ENCODE measurements at regions not wholly inside any gene's neighbourhood (a gene's known extent, or its start where the extent isn't known, plus 50 kb on each side); places are given as distances from the start of the nearest gene placed in this dataset.
"Not testable (repeated sequence)": the region's sequence is repeated elsewhere in the genome, so short reads cannot be mapped to it uniquely, and the experiment has no call there.

DNA sequence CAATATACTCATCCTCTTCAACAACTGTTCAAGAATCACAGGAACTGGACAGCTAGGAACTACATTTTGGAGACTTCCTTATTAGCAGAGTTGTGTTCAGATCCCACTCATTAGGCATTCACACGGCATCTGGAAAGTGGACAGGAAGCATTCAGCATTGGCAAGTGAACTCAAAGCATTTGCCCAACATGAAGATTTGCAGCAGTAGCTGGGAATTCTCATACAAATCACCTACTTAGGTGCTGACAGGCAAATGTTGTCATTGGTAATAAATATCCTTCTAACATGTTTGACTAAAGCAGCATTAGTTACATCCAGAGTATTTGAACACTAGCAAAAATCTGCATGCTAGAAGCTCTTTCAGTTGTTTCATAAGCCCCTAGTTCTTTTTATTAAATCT lies 350.8 kb downstream of the PTH2R start:
- no peak for DNase-seq (ENCODE audit: low spot score)
- in situ Hi-C loops (cut with MboI; ENCODE audit: low pct_unique_long_range_greater_than_20kb, low sequenced_read_pairs, unreplicated experiment) = no loop called here
- no peak for TF ChIP-seq CTCF (IDR thresholded peaks at IDR 0.05; ENCODE audit: extremely low read depth, insufficient read depth, missing control alignments)

DNA sequence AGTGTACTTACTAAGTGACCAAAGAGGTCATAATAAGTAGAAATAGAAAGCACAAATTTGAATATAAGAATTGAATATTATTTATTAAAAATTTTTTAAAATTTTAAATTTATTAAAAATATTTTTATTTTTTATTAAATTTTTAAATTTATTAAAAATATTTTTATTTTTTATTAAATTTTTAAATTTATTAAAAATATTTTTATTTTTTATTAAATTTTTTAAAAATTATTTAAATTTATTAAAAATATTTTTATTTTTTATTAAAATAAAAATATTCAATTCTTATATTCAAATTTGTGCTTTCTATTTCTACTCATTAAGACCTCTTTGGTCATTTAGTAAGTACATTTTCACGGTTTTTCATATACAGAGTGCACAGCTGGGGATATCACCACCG lies 366.5 kb downstream of the PTH2R start:
- in situ Hi-C loops (cut with MboI; ENCODE audit: low pct_unique_long_range_greater_than_20kb, low sequenced_read_pairs, unreplicated experiment); DNase-seq (ENCODE audit: low spot score): not testable (repeated sequence)

GRCh38 chr2:208781166-208781565 lies 374.6 kb downstream of the PTH2R start:
- in situ Hi-C loops (cut with MboI; ENCODE audit: low pct_unique_long_range_greater_than_20kb, low sequenced_read_pairs, unreplicated experiment) = no loop called here
- TF ChIP-seq CTCF (IDR thresholded peaks at IDR 0.05; ENCODE audit: extremely low read depth, insufficient read depth, missing control alignments) = no peak
- no peak for DNase-seq (ENCODE audit: low spot score)

GRCh38 chr2:208782097-208782496 lies 375.5 kb downstream of the PTH2R start:
- TF ChIP-seq CTCF (IDR thresholded peaks at IDR 0.05; ENCODE audit: extremely low read depth, insufficient read depth, missing control alignments) = no peak
- DNase-seq (ENCODE audit: low spot score) = no peak
- in situ Hi-C loops (cut with MboI; ENCODE audit: low pct_unique_long_range_greater_than_20kb, low sequenced_read_pairs, unreplicated experiment) = no loop called here

DNA sequence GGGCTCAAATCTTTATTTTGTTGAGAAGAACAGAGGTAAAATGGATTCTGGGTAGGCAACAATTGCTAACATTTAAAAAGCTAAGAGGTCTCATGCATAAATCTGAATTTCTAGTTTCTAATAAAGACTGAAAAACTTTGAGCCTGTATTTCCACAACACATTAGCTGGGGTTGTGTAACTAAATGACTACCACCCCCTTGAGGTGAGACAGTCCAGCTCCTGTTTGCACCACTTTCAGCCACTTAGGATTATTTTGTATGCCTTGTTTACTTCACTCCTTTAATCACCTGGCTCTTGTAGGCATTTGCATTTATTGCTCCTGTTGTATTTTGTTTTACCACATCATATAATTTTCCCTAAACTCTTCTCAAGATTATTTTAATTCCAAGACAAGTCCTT lies 376.6 kb downstream of the PTH2R start:
- peak; percentile 4 for TF ChIP-seq CTCF (IDR thresholded peaks at IDR 0.05; ENCODE audit: extremely low read depth, insufficient read depth, missing control alignments)
- in situ Hi-C loops (cut with MboI; ENCODE audit: low pct_unique_long_range_greater_than_20kb, low sequenced_read_pairs, unreplicated experiment) = no loop called here
- no peak for DNase-seq (ENCODE audit: low spot score)

GRCh38 chr2:208784774-208785173 lies 378.2 kb downstream of the PTH2R start:
- DNase-seq (ENCODE audit: low spot score); in situ Hi-C loops (cut with MboI; ENCODE audit: low pct_unique_long_range_greater_than_20kb, low sequenced_read_pairs, unreplicated experiment): not testable (repeated sequence)

- TF ChIP-seq CTCF (IDR thresholded peaks at IDR 0.05; ENCODE audit: extremely low read depth, insufficient read depth, missing control alignments) = no peak
- in situ Hi-C loops (cut with MboI; ENCODE audit: low pct_unique_long_range_greater_than_20kb, low sequenced_read_pairs, unreplicated experiment) = no loop called here
- DNase-seq (ENCODE audit: low spot score) = no peak
Measured at GRCh38 chr2:208791257-208791656, 384.7 kb downstream of the PTH2R start.

DNA sequence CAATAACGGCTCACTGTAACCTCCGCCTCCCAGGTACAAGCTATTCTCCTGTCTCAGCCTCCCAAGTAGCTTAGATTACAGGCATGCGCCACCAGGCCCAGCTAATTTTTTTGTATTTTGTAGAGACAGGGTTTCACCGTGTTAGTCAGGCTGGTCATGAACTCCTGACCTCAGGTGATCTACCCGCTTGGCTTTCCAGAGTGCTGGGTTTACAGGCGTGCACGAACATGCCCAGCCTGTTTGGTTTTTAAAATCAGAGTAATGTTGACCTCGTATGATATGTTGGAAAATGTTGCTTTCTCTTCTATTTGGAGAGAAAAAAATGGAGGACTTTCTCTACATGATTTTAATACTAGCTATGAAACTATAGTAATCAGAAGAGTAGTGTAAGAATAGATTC lies 386.2 kb downstream of the PTH2R start:
- no peak for DNase-seq (ENCODE audit: low spot score)
- no peak for TF ChIP-seq CTCF (IDR thresholded peaks at IDR 0.05; ENCODE audit: extremely low read depth, insufficient read depth, missing control alignments)
- in situ Hi-C loops (cut with MboI; ENCODE audit: low pct_unique_long_range_greater_than_20kb, low sequenced_read_pairs, unreplicated experiment) = no loop called here

All from GM13977 (cell line).